ENCODE measurements at regions not wholly inside any gene's neighbourhood (a gene's known extent, or its start where the extent isn't known, plus 50 kb on each side); places are given as distances from the start of the nearest gene placed in this dataset.

GRCh38 chr11:112520354-112520753, 259.7 kb upstream of the PLET1 start:
- TF ChIP-seq CTCF (IDR thresholded peaks at IDR 0.05) = no peak
- TF ChIP-seq POLR2A (IDR thresholded peaks at IDR 0.05) = no peak
